ENCODE measurements at regions not wholly inside any gene's neighbourhood (a gene's known extent, or its start where the extent isn't known, plus 50 kb on each side); places are given as distances from the start of the nearest gene placed in this dataset.

DNA sequence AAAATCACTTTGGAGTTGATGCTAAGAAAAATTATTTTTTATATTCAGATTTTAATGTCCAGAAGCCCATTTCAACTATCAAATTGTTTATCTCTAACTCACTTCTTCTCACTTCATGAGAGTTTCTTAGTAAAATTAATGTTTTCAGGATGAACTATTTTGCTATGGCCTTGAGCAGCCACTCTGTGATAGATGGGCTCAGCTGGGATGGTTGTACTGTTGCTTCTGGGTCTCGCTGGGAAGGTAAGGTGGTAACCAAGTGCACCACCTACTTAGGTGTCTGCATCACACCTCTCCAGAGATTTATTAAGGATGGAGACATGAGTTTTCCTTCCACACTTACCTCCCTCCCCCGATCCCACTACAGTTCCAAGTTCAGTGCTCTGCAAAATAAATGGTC, 110.3 kb upstream of the ATP2B2 start:
- no peaks in the 10 kb centered on the region for H3K27me3 ChIP-seq
- no peak overlapping the region for H3K27ac ChIP-seq
- intact Hi-C loops (cut with DNase I; ENCODE audit: low total_unique reads) (no loop called here), in situ Hi-C loops (cut with MboI; ENCODE audit: low sequenced_read_pairs in 4 of 4) (no loop called here)
- no peak for TF ChIP-seq CTCF (IDR thresholded peaks at IDR 0.05 in 4 of 5, conservative IDR thresholded peaks at IDR 0.05 in 1 of 5)
- no peak for TF ChIP-seq POLR2A (IDR thresholded peaks at IDR 0.05)
- no peak for DNase-seq
- no peak overlapping the region for H3K4me3 ChIP-seq
- H3K9me3 ChIP-seq = no peaks in the 10 kb centered on the region
- H3K36me3 ChIP-seq = no peaks in the 10 kb centered on the region
- no peak for ATAC-seq
- H3K4me1 ChIP-seq = no peaks in the 10 kb centered on the region

- ATAC-seq = no peak
- Histone ChIP-seq H3K9me3 (no peaks in the 10 kb centered on the region), H3K27ac (no peak overlapping the region), H3K27me3 (no peaks in the 10 kb centered on the region), H3K4me3 (no peak overlapping the region), H3K4me1 (no peaks in the 10 kb centered on the region), H3K36me3 (no peaks in the 10 kb centered on the region)
- TF ChIP-seq CTCF (IDR thresholded peaks at IDR 0.05 in 4 of 5, conservative IDR thresholded peaks at IDR 0.05 in 1 of 5) (no peak), POLR2A (IDR thresholded peaks at IDR 0.05) (no peak)
- DNase-seq = no peak
- intact Hi-C loops (cut with DNase I; ENCODE audit: low total_unique reads) (no loop called here), in situ Hi-C loops (cut with MboI; ENCODE audit: low sequenced_read_pairs in 4 of 4) (no loop called here)
Observed at GRCh38 chr3:10616321-10616720, 110.9 kb upstream of the ATP2B2 start.

DNA sequence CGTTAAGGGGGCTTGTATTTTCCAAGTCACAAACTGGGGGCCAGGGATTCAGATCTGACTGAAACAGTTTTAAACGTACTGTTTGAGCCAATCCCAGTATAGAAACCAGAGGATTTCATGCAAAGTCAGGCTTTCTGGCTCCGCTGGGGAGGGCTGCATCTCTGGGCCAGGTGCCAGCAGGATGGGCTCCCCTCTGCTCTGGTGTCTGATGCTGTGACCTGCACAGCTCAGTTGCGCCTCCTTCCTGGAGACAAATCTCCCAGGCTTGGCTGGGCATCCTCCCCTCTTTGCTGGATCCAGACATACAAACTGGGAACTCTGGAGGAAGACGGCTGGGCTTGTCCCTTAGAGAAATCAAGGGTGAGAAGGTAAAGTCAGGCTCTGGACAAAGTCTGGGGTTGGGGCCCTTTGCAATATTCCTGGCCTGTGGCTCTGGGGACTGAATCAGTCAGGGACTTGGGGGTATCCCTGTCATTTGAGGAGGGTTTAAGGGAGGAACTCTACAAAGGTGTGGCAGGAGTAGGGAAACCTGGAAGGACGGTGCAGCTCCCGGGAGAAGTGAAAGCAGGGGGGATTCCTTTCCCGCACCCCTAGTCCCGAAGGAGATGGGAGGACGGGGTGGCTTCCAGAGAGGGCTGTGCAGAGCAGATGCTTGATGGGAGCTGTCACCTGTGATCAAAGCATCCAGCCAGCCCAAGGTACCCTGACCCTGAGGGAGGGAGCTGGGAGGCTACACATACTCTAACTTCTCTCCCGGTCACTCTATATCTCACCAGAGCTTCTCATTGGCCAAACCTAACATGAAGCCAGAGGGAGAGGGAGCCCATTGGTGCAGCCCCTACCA, 114.8 kb upstream of the ATP2B2 start:
- no peaks in the 10 kb centered on the region for H3K27me3 ChIP-seq
- no peaks in the 10 kb centered on the region for H3K9me3 ChIP-seq
- intact Hi-C loops (cut with DNase I; ENCODE audit: low total_unique reads) = no loop called here
- TF ChIP-seq CTCF (IDR thresholded peaks at IDR 0.05 in 4 of 5, conservative IDR thresholded peaks at IDR 0.05 in 1 of 5) (no peak), POLR2A (IDR thresholded peaks at IDR 0.05) (no peak)
- no peak overlapping the region for H3K4me3 ChIP-seq
- DNase-seq = no peak
- no peak for ATAC-seq
- in situ Hi-C loops (cut with MboI; ENCODE audit: low sequenced_read_pairs in 4 of 4) = no loop called here
- no peaks in the 10 kb centered on the region for H3K4me1 ChIP-seq
- no peaks in the 10 kb centered on the region for H3K36me3 ChIP-seq
- no peak overlapping the region for H3K27ac ChIP-seq

DNA sequence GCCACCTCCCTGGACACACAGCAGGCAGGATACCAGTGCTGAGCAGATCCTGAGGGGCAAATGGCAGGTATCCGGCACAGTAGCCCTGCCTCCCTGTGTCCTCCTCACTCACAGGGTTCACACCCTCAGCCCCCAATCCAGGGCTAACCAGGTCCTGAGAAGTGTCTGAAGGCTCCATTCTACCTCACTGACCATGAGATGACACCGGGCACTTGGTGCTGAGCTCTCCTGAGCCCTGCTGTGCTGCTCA, 115.4 kb upstream of the ATP2B2 start:
- Histone ChIP-seq H3K4me1 (no peaks in the 10 kb centered on the region), H3K9me3 (no peaks in the 10 kb centered on the region), H3K36me3 (no peaks in the 10 kb centered on the region), H3K4me3 (no peak overlapping the region), H3K27ac (no peak overlapping the region), H3K27me3 (no peaks in the 10 kb centered on the region)
- intact Hi-C loops (cut with DNase I; ENCODE audit: low total_unique reads) = no loop called here
- in situ Hi-C loops (cut with MboI; ENCODE audit: low sequenced_read_pairs in 4 of 4) = no loop called here
- DNase-seq (no peak), ATAC-seq (no peak)
- TF ChIP-seq POLR2A (IDR thresholded peaks at IDR 0.05) (no peak), CTCF (IDR thresholded peaks at IDR 0.05 in 4 of 5, conservative IDR thresholded peaks at IDR 0.05 in 1 of 5) (no peak)
